HepG2 (cell line): ENCODE measurements at regions not wholly inside any gene's neighbourhood (a gene's known extent, or its start where the extent isn't known, plus 50 kb on each side); places are given as distances from the start of the nearest gene placed in this dataset.
A peak's percentile ranks its signal among the peaks of the same experiment; 100 is the strongest.

Experiments used
- EZH2 ChIP-seq: conservative IDR thresholded peaks from 2 replicates; pipeline ENCODE4 v1.6.1; 2012; ENCODE audit warnings: mild to moderate bottlenecking, low read depth, low read length, moderate library complexity
- MATR3 ChIP-seq: sonication (generic); formaldehyde crosslinking; IDR thresholded peaks from 2 replicates; pipeline ENCODE4 v1.4.0; 2020; ENCODE audit warnings: missing genetic modification reagents
- MEIS2 ChIP-seq: sonication (generic); formaldehyde crosslinking; IDR thresholded peaks from 2 replicates; pipeline ENCODE4 v1.9.0; 2021; ENCODE audit warnings: mild to moderate bottlenecking, missing genetic modification reagents
- PLSCR1 ChIP-seq: sonication (generic); formaldehyde crosslinking; IDR thresholded peaks from 2 replicates; pipeline ENCODE4 v1.5.0; 2020; ENCODE audit warnings: missing genetic modification reagents, mild to moderate bottlenecking, borderline replicate concordance
- TFDP2 ChIP-seq: sonication (generic); formaldehyde crosslinking; IDR thresholded peaks from 2 replicates; pipeline ENCODE4 v1.4.0; 2020; ENCODE audit warnings: missing genetic modification reagents
- U2AF2 ChIP-seq: fragments of 200-400 bp; formaldehyde crosslinking; IDR thresholded peaks from 2 replicates; pipeline ENCODE4 v1.6.1; 2017; ENCODE audit warnings: low read depth, mild to moderate bottlenecking, low read length
- ZNF281 ChIP-seq: sonication (generic); formaldehyde crosslinking; IDR thresholded peaks from 2 replicates; pipeline ENCODE4 v1.4.0; 2020; ENCODE audit warnings: missing genetic modification reagents, borderline replicate concordance
- ZNF362 ChIP-seq: sonication (generic); formaldehyde crosslinking; IDR thresholded peaks from 2 replicates; pipeline ENCODE4 v1.4.0; 2020; ENCODE audit warnings: missing genetic modification reagents, mild to moderate bottlenecking, borderline replicate concordance

- TF ChIP-seq ZNF281 (CRISPR knock-in tag) (no peak), ZNF362 (CRISPR knock-in tag) (no peak), U2AF2 (0 out of 2 replicates have a peak, but pooled peaks have one; percentile 72), TFDP2 (CRISPR knock-in tag) (no peak), EZH2 (no peak), MATR3 (no peak), MEIS2 (CRISPR knock-in tag) (no peak), PLSCR1 (CRISPR knock-in tag) (no peak)
- TF ChIP-seq, all 625 proteins: peak for 3
Observed at GRCh38 chr7:68730194-68730593, 868.1 kb upstream of the AUTS2 start (continued).
